H1 (cell line): ENCODE measurements at regions not wholly inside any gene's neighbourhood (a gene's known extent, or its start where the extent isn't known, plus 50 kb on each side); places are given as distances from the start of the nearest gene placed in this dataset.

Source experiments
- CTCF ChIP-seq, 3 experiments: IDR thresholded peaks; 1 replicate in 2 of 3; 2 replicates in 1 of 3; pipeline versions ENCODE4 v1.5.1 to v1.6.1; 2011; ENCODE audit warnings: low read length in 3 of 3, mild to moderate bottlenecking in 3 of 3, inconsistent platforms in 2 of 3, low read depth in 1 of 3, moderate library complexity in 1 of 3; ENCODE audit not compliant: insufficient read depth in 1 of 3; ENCODE audit errors: control extremely low read depth in 1 of 3
- EZH2 ChIP-seq: fragments of 200-600 bp; sonication (generic); IDR thresholded peaks from 2 replicates; pipeline ENCODE4 v1.7.1; 2012; ENCODE audit warnings: low read depth, mild to moderate bottlenecking, moderate library complexity, low read length, inconsistent platforms; ENCODE audit not compliant: severe bottlenecking
- KDM5A ChIP-seq: fragments of 200-600 bp; IDR thresholded peaks from 2 replicates; pipeline ENCODE4 v1.7.1; 2012; ENCODE audit warnings: mild to moderate bottlenecking, low read length, inconsistent platforms, mixed read lengths

- TF ChIP-seq CTCF (IDR thresholded peaks at IDR 0.05; ENCODE audit: control extremely low read depth in 1 of 3, insufficient read depth in 1 of 3, low read depth in 1 of 3, low read length in 3 of 3), result no peak
- TF ChIP-seq EZH2, result no peak
- TF ChIP-seq KDM5A, result no peak
Observed at GRCh38 chr1:57959531-57960241, 535.8 kb upstream of the DAB1 start (continued).
